Large intestine (tissue), 3 donors: ENCODE measurements at regions not wholly inside any gene's neighbourhood (a gene's known extent, or its start where the extent isn't known, plus 50 kb on each side); places are given as distances from the start of the nearest gene placed in this dataset.

Source experiments
- DNase-seq, 2 donors: peaks; one replicate each; pipeline versions ENCODE4 v3.0.0 to v3.0.0-alpha.2; 2013
- H3K27ac ChIP-seq: one replicate; pipeline ENCODE4 v1.5.1; 2013; ENCODE audit warnings: low read length
- H3K27me3 ChIP-seq: 2 replicates; pipeline ENCODE4 v1.6.1; 2013; ENCODE audit warnings: low read length; ENCODE audit not compliant: control insufficient read depth, insufficient read depth
- H3K36me3 ChIP-seq: 2 replicates; pipeline ENCODE4 v1.6.1; 2013; ENCODE audit warnings: low read length; ENCODE audit not compliant: control insufficient read depth, insufficient read depth
- H3K4me1 ChIP-seq: one replicate; pipeline ENCODE4 v1.6.1; 2013; ENCODE audit warnings: low read length; ENCODE audit not compliant: control insufficient read depth, insufficient read depth
- H3K4me3 ChIP-seq: one replicate; pipeline ENCODE4 v1.5.1; 2013; ENCODE audit warnings: low read length
- H3K9me3 ChIP-seq: one replicate; pipeline ENCODE4 v1.6.1; 2013; ENCODE audit warnings: mild to moderate bottlenecking, low read depth, low read length, moderate library complexity; ENCODE audit not compliant: control insufficient read depth
- WGBS: methylation state at CpG from one replicate; pipeline ENCODE4 v1.1.5; 2013; ENCODE audit warnings: low lambda C conversion rate; ENCODE audit not compliant: insufficient coverage; 5-methylcytosine and 5-hydroxymethylcytosine counted together

GRCh38 chr22:34861787-34862186 is 204.2 kb upstream of the ISX start:
- H3K27ac ChIP-seq, result no peak overlapping the region
- no peaks in the 10 kb centered on the region for H3K9me3 ChIP-seq
- H3K27me3 ChIP-seq, result no peaks in the 10 kb centered on the region
- no peak overlapping the region for H3K4me3 ChIP-seq
- WGBS, result 83% methylated on average over 1 of the region's 2 CpGs
- H3K36me3 ChIP-seq, result no peaks in the 10 kb centered on the region
- no peak for DNase-seq
- no peaks in the 10 kb centered on the region for H3K4me1 ChIP-seq

- H3K4me1 ChIP-seq, result no peaks in the 10 kb centered on the region
- no peaks in the 10 kb centered on the region for H3K36me3 ChIP-seq
- WGBS, result no CpG with 5 or more reads among the region's 4 CpGs
- H3K4me3 ChIP-seq, result no peak overlapping the region
- H3K27ac ChIP-seq, result no peak overlapping the region
- H3K27me3 ChIP-seq, result no peaks in the 10 kb centered on the region
- H3K9me3 ChIP-seq, result no peaks in the 10 kb centered on the region
- no peak for DNase-seq
These were observed 199.9 kb upstream of the ISX start for GRCh38 chr22:34866081-34866480.

GRCh38 chr22:34866495-34867131 is 199.3 kb upstream of the ISX start:
- Histone ChIP-seq H3K27ac (no peak overlapping the region), H3K36me3 (no peaks in the 10 kb centered on the region), H3K4me1 (no peaks in the 10 kb centered on the region), H3K27me3 (no peaks in the 10 kb centered on the region), H3K9me3 (no peaks in the 10 kb centered on the region), H3K4me3 (no peak overlapping the region)
- 60% methylated on average over 1 of the region's 4 CpGs for WGBS
- no peak for DNase-seq

- no CpG with 5 or more reads among the region's 1 CpG for WGBS
These were observed 188.5 kb upstream of the ISX start for GRCh38 chr22:34877506-34877905.

GRCh38 chr22:34878171-34878570 is 187.8 kb upstream of the ISX start:
- no peak overlapping the region for H3K4me3 ChIP-seq
- H3K27me3 ChIP-seq, result peaks cover 3% of the 10 kb centered on the region
- no peaks in the 10 kb centered on the region for H3K4me1 ChIP-seq
- H3K36me3 ChIP-seq, result no peaks in the 10 kb centered on the region
- H3K9me3 ChIP-seq, result no peaks in the 10 kb centered on the region
- H3K27ac ChIP-seq, result no peak overlapping the region
- no peak for DNase-seq

More at GRCh38 chr22:34877506-34877905, 188.5 kb upstream of the ISX start:
- Histone ChIP-seq H3K4me3 (no peak overlapping the region), H3K4me1 (no peaks in the 10 kb centered on the region), H3K9me3 (no peaks in the 10 kb centered on the region), H3K27ac (no peak overlapping the region), H3K36me3 (no peaks in the 10 kb centered on the region), H3K27me3 (peaks cover 3% of the 10 kb centered on the region)
- no peak for DNase-seq

GRCh38 chr22:34879001-34879400 is 187.0 kb upstream of the ISX start:
- no peak overlapping the region for H3K27ac ChIP-seq
- DNase-seq, result peak in 1 of 2 donors; percentile 2
- H3K27me3 ChIP-seq, result peaks cover 3% of the 10 kb centered on the region
- WGBS, result no CpG with 5 or more reads among the region's 3 CpGs
- H3K9me3 ChIP-seq, result no peaks in the 10 kb centered on the region
- H3K36me3 ChIP-seq, result no peaks in the 10 kb centered on the region
- no peak overlapping the region for H3K4me3 ChIP-seq
- H3K4me1 ChIP-seq, result no peaks in the 10 kb centered on the region

GRCh38 chr22:34880662-34881061 is 185.3 kb upstream of the ISX start:
- no peaks in the 10 kb centered on the region for H3K27me3 ChIP-seq
- no peak overlapping the region for H3K27ac ChIP-seq
- no peaks in the 10 kb centered on the region for H3K4me1 ChIP-seq
- no peaks in the 10 kb centered on the region for H3K9me3 ChIP-seq
- H3K4me3 ChIP-seq, result no peak overlapping the region
- no CpG with 5 or more reads among the region's 1 CpG for whole genome bisulfite sequencing
- H3K36me3 ChIP-seq, result no peaks in the 10 kb centered on the region
- no peak for DNase-seq

- no peaks in the 10 kb centered on the region for H3K36me3 ChIP-seq
- WGBS, result no CpG with 5 or more reads among the region's 2 CpGs
- no peak overlapping the region for H3K4me3 ChIP-seq
- no peaks in the 10 kb centered on the region for H3K27me3 ChIP-seq
- H3K4me1 ChIP-seq, result no peaks in the 10 kb centered on the region
- no peak overlapping the region for H3K27ac ChIP-seq
- DNase-seq, result no peak
- no peaks in the 10 kb centered on the region for H3K9me3 ChIP-seq
These were observed 184.5 kb upstream of the ISX start for GRCh38 chr22:34881453-34881852.

GRCh38 chr22:34885852-34886251 is 180.1 kb upstream of the ISX start:
- no peak for DNase-seq
- no CpG with 5 or more reads among the region's 3 CpGs for WGBS
- H3K4me3 ChIP-seq, result no peak overlapping the region
- no peaks in the 10 kb centered on the region for H3K4me1 ChIP-seq
- H3K27ac ChIP-seq, result no peak overlapping the region
- H3K27me3 ChIP-seq, result no peaks in the 10 kb centered on the region
- no peaks in the 10 kb centered on the region for H3K9me3 ChIP-seq
- no peaks in the 10 kb centered on the region for H3K36me3 ChIP-seq

GRCh38 chr22:34886391-34886790 is 179.6 kb upstream of the ISX start:
- no peaks in the 10 kb centered on the region for H3K9me3 ChIP-seq
- no peak for DNase-seq
- H3K36me3 ChIP-seq, result no peaks in the 10 kb centered on the region
- no peak overlapping the region for H3K4me3 ChIP-seq
- no peaks in the 10 kb centered on the region for H3K4me1 ChIP-seq
- WGBS, result no CpG with 5 or more reads among the region's 2 CpGs
- no peaks in the 10 kb centered on the region for H3K27me3 ChIP-seq
- no peak overlapping the region for H3K27ac ChIP-seq

GRCh38 chr22:34886812-34887211 is 179.1 kb upstream of the ISX start:
- Histone ChIP-seq H3K27ac (no peak overlapping the region), H3K9me3 (no peaks in the 10 kb centered on the region), H3K4me3 (no peak overlapping the region), H3K36me3 (no peaks in the 10 kb centered on the region), H3K4me1 (no peaks in the 10 kb centered on the region), H3K27me3 (no peaks in the 10 kb centered on the region)
- DNase-seq, result no peak
- WGBS, result no CpG with 5 or more reads among the region's 1 CpG
